HEK293 (cell line): ENCODE measurements at regions not wholly inside any gene's neighbourhood (a gene's known extent, or its start where the extent isn't known, plus 50 kb on each side); places are given as distances from the start of the nearest gene placed in this dataset.
"Not testable (repeated sequence)": the region's sequence is repeated elsewhere in the genome, so short reads cannot be mapped to it uniquely, and the experiment has no call there.

ENCODE experiments used
- BCL11A ChIP-seq: fragments of 450-650 bp; formaldehyde crosslinking; IDR thresholded peaks from 2 replicates; pipeline ENCODE4 v1.5.1; 2016; ENCODE audit warnings: low read depth, missing biosample characterization, missing genetic modification characterization
- BCL11B ChIP-seq: fragments of 450-650 bp; formaldehyde crosslinking; IDR thresholded peaks from 2 replicates; pipeline ENCODE4 v1.5.1; 2016; ENCODE audit warnings: low read depth, missing biosample characterization, missing genetic modification characterization
- GFI1B ChIP-seq: fragments of 450-650 bp; formaldehyde crosslinking; IDR thresholded peaks from 2 replicates; pipeline ENCODE4 v1.5.1; 2016; ENCODE audit warnings: missing biosample characterization, missing genetic modification characterization
- SETDB1 ChIP-seq: IDR thresholded peaks from one replicate; pipeline ENCODE4 v1.6.1; 2017; ENCODE audit warnings: mild to moderate bottlenecking, low read length, moderate library complexity, mixed read lengths; ENCODE audit not compliant: insufficient read length
- TCF7L2 ChIP-seq: IDR thresholded peaks from 2 replicates; pipeline ENCODE4 v1.6.1; 2011; ENCODE audit warnings: low read depth, mild to moderate bottlenecking, inconsistent platforms, low read length, moderate library complexity, borderline replicate concordance
- ZBTB1 ChIP-seq: fragments of 450-650 bp; formaldehyde crosslinking; IDR thresholded peaks from 2 replicates; pipeline ENCODE4 v1.5.1; 2016; ENCODE audit warnings: missing biosample characterization, missing genetic modification characterization
- ZBTB21 ChIP-seq: fragments of 450-650 bp; formaldehyde crosslinking; IDR thresholded peaks from 2 replicates; pipeline ENCODE4 v1.5.1; 2017; ENCODE audit warnings: missing biosample characterization, missing genetic modification characterization
- ZNF366 ChIP-seq: fragments of 450-650 bp; formaldehyde crosslinking; conservative IDR thresholded peaks from 2 replicates; pipeline ENCODE4 v1.5.1; 2016; ENCODE audit warnings: missing biosample characterization, missing genetic modification characterization
- ZNF501 ChIP-seq: fragments of 450-650 bp; formaldehyde crosslinking; IDR thresholded peaks from 2 replicates; pipeline ENCODE4 v1.5.1; 2016; ENCODE audit warnings: missing biosample characterization, missing genetic modification characterization
- ZNF558 ChIP-seq: fragments of 450-650 bp; formaldehyde crosslinking; IDR thresholded peaks from 2 replicates; pipeline ENCODE4 v1.5.1; 2016; ENCODE audit warnings: missing biosample characterization, missing genetic modification characterization
- ZNF624 ChIP-seq: fragments of 450-650 bp; formaldehyde crosslinking; IDR thresholded peaks from 2 replicates; pipeline ENCODE4 v1.5.1; 2017; ENCODE audit warnings: missing biosample characterization, missing genetic modification characterization
- ZNF654 ChIP-seq: fragments of 450-650 bp; formaldehyde crosslinking; IDR thresholded peaks from 2 replicates; pipeline ENCODE4 v1.5.1; 2016; ENCODE audit warnings: low read depth, missing biosample characterization, missing genetic modification characterization
- TF ChIP-seq, protein P1 (sequence below): fragments of 450-650 bp; formaldehyde crosslinking; IDR thresholded peaks from 2 replicates; pipeline ENCODE4 v1.5.1; 2016; ENCODE audit warnings: missing biosample characterization, missing genetic modification characterization
- TF ChIP-seq, protein P2 (sequence below): fragments of 450-650 bp; formaldehyde crosslinking; IDR thresholded peaks from 2 replicates; pipeline ENCODE4 v1.5.1; 2016; ENCODE audit warnings: missing biosample characterization, missing genetic modification characterization

DNA sequence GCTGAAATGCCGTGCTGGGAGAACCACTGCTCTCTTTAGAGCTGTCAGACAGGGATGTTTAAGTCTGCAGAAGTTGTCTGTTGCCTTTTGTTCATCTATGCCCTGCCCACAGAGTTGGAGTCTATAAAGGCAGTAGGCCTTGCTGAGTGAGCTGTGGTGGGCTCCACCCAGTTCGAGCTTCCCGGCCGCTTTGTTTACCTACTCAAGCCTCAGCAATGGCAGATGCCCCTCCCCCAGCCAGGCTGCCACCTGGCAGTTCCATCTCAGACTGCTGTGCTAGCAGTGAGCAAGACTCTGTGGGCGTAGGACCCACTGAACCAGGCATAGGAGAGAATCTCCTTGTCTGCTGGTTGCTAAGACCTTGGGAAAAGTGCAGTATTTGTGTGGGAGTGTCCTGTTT is 160.0 kb upstream of the PTPRZ1 start:
- TF ChIP-seq SETDB1; ZNF558 (tag by site-specific recombination); ZBTB1 (tag by site-specific recombination); TCF7L2; ZNF501 (tag by site-specific recombination); ZBTB21; ZNF654 (tag by site-specific recombination); BCL11A (tag by site-specific recombination); BCL11B (tag by site-specific recombination); ZNF366 (tag by site-specific recombination); ZNF624 (tag by site-specific recombination); GFI1B: not testable (repeated sequence)
- TF ChIP-seq, protein P1, sequence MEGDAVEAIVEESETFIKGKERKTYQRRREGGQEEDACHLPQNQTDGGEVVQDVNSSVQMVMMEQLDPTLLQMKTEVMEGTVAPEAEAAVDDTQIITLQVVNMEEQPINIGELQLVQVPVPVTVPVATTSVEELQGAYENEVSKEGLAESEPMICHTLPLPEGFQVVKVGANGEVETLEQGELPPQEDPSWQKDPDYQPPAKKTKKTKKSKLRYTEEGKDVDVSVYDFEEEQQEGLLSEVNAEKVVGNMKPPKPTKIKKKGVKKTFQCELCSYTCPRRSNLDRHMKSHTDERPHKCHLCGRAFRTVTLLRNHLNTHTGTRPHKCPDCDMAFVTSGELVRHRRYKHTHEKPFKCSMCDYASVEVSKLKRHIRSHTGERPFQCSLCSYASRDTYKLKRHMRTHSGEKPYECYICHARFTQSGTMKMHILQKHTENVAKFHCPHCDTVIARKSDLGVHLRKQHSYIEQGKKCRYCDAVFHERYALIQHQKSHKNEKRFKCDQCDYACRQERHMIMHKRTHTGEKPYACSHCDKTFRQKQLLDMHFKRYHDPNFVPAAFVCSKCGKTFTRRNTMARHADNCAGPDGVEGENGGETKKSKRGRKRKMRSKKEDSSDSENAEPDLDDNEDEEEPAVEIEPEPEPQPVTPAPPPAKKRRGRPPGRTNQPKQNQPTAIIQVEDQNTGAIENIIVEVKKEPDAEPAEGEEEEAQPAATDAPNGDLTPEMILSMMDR (tag by site-specific recombination): not testable (repeated sequence)
- TF ChIP-seq, protein P2, sequence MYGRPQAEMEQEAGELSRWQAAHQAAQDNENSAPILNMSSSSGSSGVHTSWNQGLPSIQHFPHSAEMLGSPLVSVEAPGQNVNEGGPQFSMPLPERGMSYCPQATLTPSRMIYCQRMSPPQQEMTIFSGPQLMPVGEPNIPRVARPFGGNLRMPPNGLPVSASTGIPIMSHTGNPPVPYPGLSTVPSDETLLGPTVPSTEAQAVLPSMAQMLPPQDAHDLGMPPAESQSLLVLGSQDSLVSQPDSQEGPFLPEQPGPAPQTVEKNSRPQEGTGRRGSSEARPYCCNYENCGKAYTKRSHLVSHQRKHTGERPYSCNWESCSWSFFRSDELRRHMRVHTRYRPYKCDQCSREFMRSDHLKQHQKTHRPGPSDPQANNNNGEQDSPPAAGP (tag by site-specific recombination): not testable (repeated sequence)
